Mammary epithelial cell (primary cell): ENCODE measurements at regions not wholly inside any gene's neighbourhood (a gene's known extent, or its start where the extent isn't known, plus 50 kb on each side); places are given as distances from the start of the nearest gene placed in this dataset.

ENCODE experiments used
- EZH2 ChIP-seq: IDR thresholded peaks from 2 replicates; pipeline ENCODE4 v1.6.1; 2012; ENCODE audit warnings: low read length, inconsistent platforms, borderline replicate concordance
- TF ChIP-seq, protein P1 (sequence below), 2 donors: IDR thresholded peaks in 1 of 2; conservative IDR thresholded peaks in 1 of 2; 2 replicates each; pipeline ENCODE4 v1.5.1; 2011 to 2012; ENCODE audit warnings: inconsistent platforms in 2 of 2, low read length in 2 of 2, mild to moderate bottlenecking in 2 of 2, control low read depth in 1 of 2, low read depth in 1 of 2; ENCODE audit not compliant: insufficient read depth in 1 of 2; ENCODE audit errors: extremely low read depth in 1 of 2

- TF ChIP-seq, protein P1, sequence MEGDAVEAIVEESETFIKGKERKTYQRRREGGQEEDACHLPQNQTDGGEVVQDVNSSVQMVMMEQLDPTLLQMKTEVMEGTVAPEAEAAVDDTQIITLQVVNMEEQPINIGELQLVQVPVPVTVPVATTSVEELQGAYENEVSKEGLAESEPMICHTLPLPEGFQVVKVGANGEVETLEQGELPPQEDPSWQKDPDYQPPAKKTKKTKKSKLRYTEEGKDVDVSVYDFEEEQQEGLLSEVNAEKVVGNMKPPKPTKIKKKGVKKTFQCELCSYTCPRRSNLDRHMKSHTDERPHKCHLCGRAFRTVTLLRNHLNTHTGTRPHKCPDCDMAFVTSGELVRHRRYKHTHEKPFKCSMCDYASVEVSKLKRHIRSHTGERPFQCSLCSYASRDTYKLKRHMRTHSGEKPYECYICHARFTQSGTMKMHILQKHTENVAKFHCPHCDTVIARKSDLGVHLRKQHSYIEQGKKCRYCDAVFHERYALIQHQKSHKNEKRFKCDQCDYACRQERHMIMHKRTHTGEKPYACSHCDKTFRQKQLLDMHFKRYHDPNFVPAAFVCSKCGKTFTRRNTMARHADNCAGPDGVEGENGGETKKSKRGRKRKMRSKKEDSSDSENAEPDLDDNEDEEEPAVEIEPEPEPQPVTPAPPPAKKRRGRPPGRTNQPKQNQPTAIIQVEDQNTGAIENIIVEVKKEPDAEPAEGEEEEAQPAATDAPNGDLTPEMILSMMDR (conservative IDR thresholded peaks at IDR 0.05 in 1 of 2, IDR thresholded peaks at IDR 0.05 in 1 of 2; ENCODE audit: extremely low read depth in 1 of 2, insufficient read depth in 1 of 2, low read depth in 1 of 2, low read length in 2 of 2): no peak
- TF ChIP-seq EZH2: no peak
Observed at GRCh38 chr13:78054157-78054556, 135.5 kb upstream of the EDNRB start.
